Breast epithelium (tissue), 4 donors: ENCODE measurements at regions not wholly inside any gene's neighbourhood (a gene's known extent, or its start where the extent isn't known, plus 50 kb on each side); places are given as distances from the start of the nearest gene placed in this dataset.

Experiments
- DNase-seq, 2 donors: peaks; one replicate each; pipeline ENCODE4 v3.0.0-alpha.2; 2019; ENCODE audit warnings: low spot score in 2 of 2
- H3K27ac ChIP-seq, 2 donors: fragments of 200-600 bp; sonication (generic) in 1 of 2; one replicate each; pipeline ENCODE4 v1.5.1; 2016 to 2019; ENCODE audit warnings: mild to moderate bottlenecking in 1 of 2
- H3K27me3 ChIP-seq, 2 donors: fragments of 200-600 bp; sonication (generic) in 1 of 2; one replicate each; pipeline versions ENCODE4 v1.5.1 to v1.6.0; 2017 to 2019; ENCODE audit warnings: control low read depth in 1 of 2, mild to moderate bottlenecking in 1 of 2
- H3K36me3 ChIP-seq: fragments of 200-600 bp; one replicate; pipeline ENCODE4 v1.5.1; 2019
- H3K4me1 ChIP-seq, 2 donors: fragments of 200-600 bp; sonication (generic); one replicate each; pipeline ENCODE4 v1.5.1; 2016 to 2019; ENCODE audit warnings: control low read depth in 1 of 2
- H3K4me3 ChIP-seq, 3 donors: fragments of 200-600 bp; sonication (generic); 1 replicate in 2 of 3; 2 replicates in 1 of 3; pipeline ENCODE4 v1.5.1; 2016 to 2019; ENCODE audit warnings: mild to moderate bottlenecking in 3 of 3, moderate library complexity in 2 of 3
- H3K9me3 ChIP-seq, 2 donors: fragments of 200-600 bp; sonication (generic) in 1 of 2; one replicate each; pipeline ENCODE4 v1.5.1; 2016 to 2019; ENCODE audit warnings: control low read depth in 1 of 2
- CTCF ChIP-seq, 3 donors: fragments of 450-650 bp; IDR thresholded peaks; one replicate each; pipeline ENCODE4 v1.5.1; 2016 to 2017; ENCODE audit warnings: antibody characterized with exemption in 3 of 3, mild to moderate bottlenecking in 3 of 3, moderate library complexity in 3 of 3
- POLR2A ChIP-seq: fragments of 450-650 bp; IDR thresholded peaks from one replicate; pipeline ENCODE4 v1.6.1; 2016; ENCODE audit warnings: antibody characterized with exemption, mild to moderate bottlenecking, moderate library complexity
- POLR2AphosphoS5 ChIP-seq, 3 donors: sonication (generic); formaldehyde crosslinking; IDR thresholded peaks; one replicate each; pipeline ENCODE4 v1.6.1; 2017; ENCODE audit warnings: antibody characterized with exemption in 3 of 3
- intact Hi-C: fragments of 100-400 bp; cut with DNase I; formaldehyde crosslinking; loops from one replicate; pipeline ENCODE4 v1.15.1; 2023; ENCODE audit warnings: low total_unique reads

DNA sequence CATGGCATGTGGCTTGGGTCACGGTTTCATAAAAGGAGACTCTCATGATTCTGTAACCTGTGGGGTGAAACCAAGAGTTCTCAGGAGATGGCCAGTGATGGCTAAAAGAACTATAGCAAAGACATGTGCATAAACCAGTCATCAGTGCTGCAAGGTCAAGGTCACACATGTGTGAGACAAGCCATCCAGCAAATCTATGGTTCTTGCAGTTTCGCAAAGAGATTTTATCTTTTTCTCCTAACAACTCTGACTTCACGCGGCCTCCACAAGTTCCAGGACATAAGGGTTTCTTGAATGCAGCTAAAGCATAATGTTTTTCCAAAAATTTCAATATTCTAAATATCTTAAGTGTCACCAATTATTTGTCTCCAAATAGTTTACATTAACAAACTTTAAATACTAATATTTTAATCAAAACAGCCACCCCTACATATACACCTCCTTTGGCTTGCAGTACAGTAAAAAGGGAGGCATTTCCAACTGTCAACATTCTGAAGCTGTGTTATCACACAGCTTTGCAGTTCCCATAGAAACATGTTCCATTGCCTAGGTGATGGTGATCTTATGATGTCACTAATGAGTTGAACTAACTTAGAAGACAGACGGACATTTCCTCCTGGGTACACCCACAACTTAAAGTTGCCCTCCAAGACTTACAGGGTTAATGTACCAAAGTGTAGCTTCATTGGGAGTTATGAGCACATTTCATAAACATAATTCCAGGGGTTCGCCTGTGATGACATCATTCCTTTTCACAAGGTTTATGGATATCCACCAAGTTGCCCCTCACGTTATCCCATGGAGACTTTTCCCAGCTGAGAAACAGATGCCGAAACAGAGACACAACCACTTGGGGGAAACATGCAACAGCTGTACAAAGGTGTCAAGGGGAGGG, 250.9 kb upstream of the PDE10A start:
- Histone ChIP-seq H3K9me3 (no peaks in the 10 kb centered on the region), H3K4me1 (no peaks in the 10 kb centered on the region), H3K27ac (no peak overlapping the region), H3K36me3 (no peaks in the 10 kb centered on the region), H3K27me3 (no peaks in the 10 kb centered on the region), H3K4me3 (no peak overlapping the region)
- intact Hi-C loops: no loop called here
- TF ChIP-seq POLR2AphosphoS5 (IDR thresholded peaks at IDR 0.05) (no peak), POLR2A (no peak)
- DNase-seq: no peak

- Histone ChIP-seq H3K9me3 (no peaks in the 10 kb centered on the region), H3K27me3 (no peaks in the 10 kb centered on the region), H3K27ac (no peak overlapping the region), H3K36me3 (no peaks in the 10 kb centered on the region), H3K4me3 (no peak overlapping the region), H3K4me1 (no peaks in the 10 kb centered on the region)
- no peak for TF ChIP-seq CTCF (IDR thresholded peaks at IDR 0.05)
- TF ChIP-seq POLR2AphosphoS5 (IDR thresholded peaks at IDR 0.05): no peak
- no peak for TF ChIP-seq POLR2A
- no peak for DNase-seq
- intact Hi-C loops: no loop called here
These were observed 247.3 kb upstream of the PDE10A start for GRCh38 chr6:165910184-165910966.

DNA sequence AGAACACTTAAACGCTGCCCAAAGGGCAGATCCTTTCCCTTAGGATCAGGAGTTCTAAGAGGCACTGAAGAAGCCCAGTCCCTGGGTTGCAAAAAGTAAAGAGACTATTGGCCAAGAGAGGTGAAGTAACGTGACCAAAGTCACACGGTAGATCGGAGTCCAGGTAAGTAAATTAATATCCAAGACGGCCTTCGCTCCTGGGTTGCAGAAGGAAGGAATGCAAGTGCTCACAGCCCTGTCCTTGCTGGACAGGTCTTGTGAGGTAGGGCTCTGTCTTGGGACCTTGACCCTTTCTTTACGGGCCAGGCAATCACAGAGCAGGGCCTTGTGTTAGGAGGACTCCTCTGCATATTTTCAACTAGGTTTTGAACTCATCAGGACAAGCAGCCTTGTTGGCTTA, 243.7 kb upstream of the PDE10A start:
- Histone ChIP-seq H3K36me3 (no peaks in the 10 kb centered on the region), H3K27me3 (no peaks in the 10 kb centered on the region), H3K4me3 (no peak overlapping the region), H3K27ac (no peak overlapping the region), H3K4me1 (no peaks in the 10 kb centered on the region), H3K9me3 (no peaks in the 10 kb centered on the region)
- no peak for DNase-seq
- intact Hi-C loops: no loop called here
- TF ChIP-seq POLR2AphosphoS5 (IDR thresholded peaks at IDR 0.05): no peak
- TF ChIP-seq CTCF (IDR thresholded peaks at IDR 0.05): no peak
- TF ChIP-seq POLR2A: no peak

- H3K27ac ChIP-seq: no peak overlapping the region
- TF ChIP-seq POLR2AphosphoS5 (IDR thresholded peaks at IDR 0.05): no peak
- no peak for TF ChIP-seq POLR2A
- no peak for TF ChIP-seq CTCF (IDR thresholded peaks at IDR 0.05)
- intact Hi-C loops: no loop called here
- no peak overlapping the region for H3K4me3 ChIP-seq
- H3K36me3 ChIP-seq: no peaks in the 10 kb centered on the region
- DNase-seq: no peak
- H3K9me3 ChIP-seq: no peaks in the 10 kb centered on the region
- H3K4me1 ChIP-seq: no peaks in the 10 kb centered on the region
- no peaks in the 10 kb centered on the region for H3K27me3 ChIP-seq
These were observed 242.7 kb upstream of the PDE10A start for GRCh38 chr6:165905744-165906143.

GRCh38 chr6:165900970-165901369, 237.9 kb upstream of the PDE10A start:
- H3K4me1 ChIP-seq: no peaks in the 10 kb centered on the region
- no peak for DNase-seq
- no peaks in the 10 kb centered on the region for H3K27me3 ChIP-seq
- H3K27ac ChIP-seq: no peak overlapping the region
- no peaks in the 10 kb centered on the region for H3K36me3 ChIP-seq
- TF ChIP-seq POLR2AphosphoS5 (IDR thresholded peaks at IDR 0.05) (no peak), CTCF (IDR thresholded peaks at IDR 0.05) (no peak), POLR2A (no peak)
- no peak overlapping the region for H3K4me3 ChIP-seq
- intact Hi-C loops: no loop called here
- no peaks in the 10 kb centered on the region for H3K9me3 ChIP-seq
